Kidney epithelial cell (primary cell): ENCODE measurements at regions not wholly inside any gene's neighbourhood (a gene's known extent, or its start where the extent isn't known, plus 50 kb on each side); places are given as distances from the start of the nearest gene placed in this dataset.

Experiments
- DNase-seq: peaks from one replicate; pipeline ENCODE4 v3.0.0-alpha.2; 2010; ENCODE audit warnings: low read depth
- H3K27me3 ChIP-seq: 2 replicates; pipeline ENCODE4 v1.6.0; 2011; ENCODE audit warnings: low read length; ENCODE audit not compliant: control insufficient read depth, insufficient read depth
- H3K36me3 ChIP-seq: 2 replicates; pipeline ENCODE4 v1.5.1; 2011; ENCODE audit warnings: low read length; ENCODE audit not compliant: control insufficient read depth, insufficient read depth
- H3K4me3 ChIP-seq: 2 replicates; pipeline ENCODE4 v1.5.1; 2011; ENCODE audit warnings: low read depth, mild to moderate bottlenecking, control low read depth, low read length
- TF ChIP-seq, protein P1 (sequence below): IDR thresholded peaks from 2 replicates; pipeline ENCODE4 v1.5.1; 2011; ENCODE audit warnings: mild to moderate bottlenecking, moderate library complexity, low read length, control low read depth, inconsistent platforms; ENCODE audit not compliant: insufficient read depth, poor library complexity, severe bottlenecking

DNA sequence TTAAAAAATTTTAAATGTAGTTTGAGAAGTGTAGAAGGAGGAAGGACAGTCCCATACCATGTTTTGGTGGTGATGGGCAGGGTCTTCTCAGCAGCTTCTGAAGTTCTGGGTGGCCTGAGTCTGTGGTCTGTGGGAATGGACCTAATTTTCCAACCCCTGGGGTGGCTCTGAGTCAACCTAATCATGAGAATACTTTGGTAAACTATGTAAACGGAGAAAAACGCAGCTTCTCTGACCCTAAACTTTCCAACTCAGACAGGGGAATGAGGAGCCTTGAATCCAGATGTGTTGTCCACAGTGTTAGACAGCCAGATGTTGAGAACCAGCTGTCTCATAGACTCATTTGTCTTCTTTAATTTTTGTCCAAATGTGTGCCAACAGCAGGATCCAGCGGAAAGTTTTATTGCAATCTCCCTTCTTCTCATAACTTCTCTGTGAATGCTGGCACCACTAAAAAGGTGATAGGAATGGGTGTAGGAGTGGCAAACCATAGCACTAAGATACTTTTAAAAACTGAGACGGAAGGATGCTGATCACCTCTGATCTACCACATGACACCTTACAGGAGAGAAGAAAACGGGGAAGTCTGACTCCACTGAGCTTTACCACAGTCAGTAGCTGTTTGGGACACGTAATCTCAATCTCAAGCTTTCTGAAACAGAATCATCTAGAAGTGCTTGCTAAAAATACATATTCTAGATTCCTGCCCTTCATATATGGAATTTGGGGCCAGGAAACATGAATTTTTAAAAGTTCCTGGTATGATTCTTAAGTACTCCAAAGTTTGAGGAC is 90.5 kb upstream of the PHYHIPL start:
- TF ChIP-seq, protein P1, sequence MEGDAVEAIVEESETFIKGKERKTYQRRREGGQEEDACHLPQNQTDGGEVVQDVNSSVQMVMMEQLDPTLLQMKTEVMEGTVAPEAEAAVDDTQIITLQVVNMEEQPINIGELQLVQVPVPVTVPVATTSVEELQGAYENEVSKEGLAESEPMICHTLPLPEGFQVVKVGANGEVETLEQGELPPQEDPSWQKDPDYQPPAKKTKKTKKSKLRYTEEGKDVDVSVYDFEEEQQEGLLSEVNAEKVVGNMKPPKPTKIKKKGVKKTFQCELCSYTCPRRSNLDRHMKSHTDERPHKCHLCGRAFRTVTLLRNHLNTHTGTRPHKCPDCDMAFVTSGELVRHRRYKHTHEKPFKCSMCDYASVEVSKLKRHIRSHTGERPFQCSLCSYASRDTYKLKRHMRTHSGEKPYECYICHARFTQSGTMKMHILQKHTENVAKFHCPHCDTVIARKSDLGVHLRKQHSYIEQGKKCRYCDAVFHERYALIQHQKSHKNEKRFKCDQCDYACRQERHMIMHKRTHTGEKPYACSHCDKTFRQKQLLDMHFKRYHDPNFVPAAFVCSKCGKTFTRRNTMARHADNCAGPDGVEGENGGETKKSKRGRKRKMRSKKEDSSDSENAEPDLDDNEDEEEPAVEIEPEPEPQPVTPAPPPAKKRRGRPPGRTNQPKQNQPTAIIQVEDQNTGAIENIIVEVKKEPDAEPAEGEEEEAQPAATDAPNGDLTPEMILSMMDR: no peak
- no peak for DNase-seq
- Histone ChIP-seq H3K36me3 (no peaks in the 10 kb centered on the region), H3K4me3 (no peak overlapping the region), H3K27me3 (no peaks in the 10 kb centered on the region)

DNA sequence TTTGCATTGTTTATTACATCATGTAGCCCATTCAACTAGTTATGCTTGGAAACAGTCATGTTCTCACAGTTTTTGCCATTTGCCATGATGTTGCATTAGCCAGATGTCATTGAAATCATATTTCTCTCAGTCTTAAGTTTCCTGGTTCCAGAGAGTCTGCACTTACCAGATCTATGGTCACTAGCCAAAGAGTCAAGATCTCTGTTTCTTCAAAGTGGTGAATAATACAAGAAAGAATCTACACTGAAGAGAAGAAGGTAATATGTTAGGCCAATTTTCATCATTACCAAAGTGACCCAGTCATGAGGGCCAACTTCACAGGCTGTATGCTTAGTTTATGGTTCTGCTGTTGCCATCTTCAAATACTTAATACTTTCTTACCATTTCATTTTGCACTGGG is 89.0 kb upstream of the PHYHIPL start:
- Histone ChIP-seq H3K4me3 (no peak overlapping the region), H3K27me3 (no peaks in the 10 kb centered on the region), H3K36me3 (no peaks in the 10 kb centered on the region)
- no peak for DNase-seq
- TF ChIP-seq, protein P1: no peak

DNA sequence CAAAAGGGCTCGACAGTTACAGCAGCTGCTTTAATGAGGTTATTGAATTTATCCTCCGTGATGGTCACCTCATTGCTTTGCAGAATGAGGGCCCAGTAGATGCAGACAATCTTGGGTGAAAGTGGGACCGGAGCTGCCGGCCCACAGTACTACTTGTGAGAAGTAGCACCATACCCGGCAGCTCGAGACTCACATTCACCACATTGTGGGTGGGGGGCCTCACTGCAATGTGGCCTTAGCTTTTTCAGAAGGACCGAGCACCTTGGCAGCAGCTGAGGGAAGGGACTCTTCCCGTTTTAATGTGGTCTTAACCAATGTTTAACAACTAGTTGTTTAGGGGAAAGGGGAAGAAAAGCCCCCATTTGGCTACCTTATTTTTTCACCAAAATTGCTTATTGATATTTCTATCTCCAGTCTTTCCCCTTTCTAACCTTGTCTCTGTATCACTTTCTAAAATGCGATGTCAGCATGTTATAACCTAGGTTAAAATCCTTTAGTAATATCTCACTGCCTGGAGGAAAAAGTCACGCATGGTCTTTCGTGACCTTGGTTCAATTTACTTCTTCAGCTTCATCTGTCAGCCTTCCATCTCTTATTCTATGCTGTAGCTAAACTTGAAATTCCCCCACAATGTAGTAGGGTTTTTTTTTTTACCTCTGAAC is 87.4 kb upstream of the PHYHIPL start:
- Histone ChIP-seq H3K4me3 (no peak overlapping the region), H3K27me3 (no peaks in the 10 kb centered on the region), H3K36me3 (no peaks in the 10 kb centered on the region)
- DNase-seq: no peak
- TF ChIP-seq, protein P1: no peak

DNA sequence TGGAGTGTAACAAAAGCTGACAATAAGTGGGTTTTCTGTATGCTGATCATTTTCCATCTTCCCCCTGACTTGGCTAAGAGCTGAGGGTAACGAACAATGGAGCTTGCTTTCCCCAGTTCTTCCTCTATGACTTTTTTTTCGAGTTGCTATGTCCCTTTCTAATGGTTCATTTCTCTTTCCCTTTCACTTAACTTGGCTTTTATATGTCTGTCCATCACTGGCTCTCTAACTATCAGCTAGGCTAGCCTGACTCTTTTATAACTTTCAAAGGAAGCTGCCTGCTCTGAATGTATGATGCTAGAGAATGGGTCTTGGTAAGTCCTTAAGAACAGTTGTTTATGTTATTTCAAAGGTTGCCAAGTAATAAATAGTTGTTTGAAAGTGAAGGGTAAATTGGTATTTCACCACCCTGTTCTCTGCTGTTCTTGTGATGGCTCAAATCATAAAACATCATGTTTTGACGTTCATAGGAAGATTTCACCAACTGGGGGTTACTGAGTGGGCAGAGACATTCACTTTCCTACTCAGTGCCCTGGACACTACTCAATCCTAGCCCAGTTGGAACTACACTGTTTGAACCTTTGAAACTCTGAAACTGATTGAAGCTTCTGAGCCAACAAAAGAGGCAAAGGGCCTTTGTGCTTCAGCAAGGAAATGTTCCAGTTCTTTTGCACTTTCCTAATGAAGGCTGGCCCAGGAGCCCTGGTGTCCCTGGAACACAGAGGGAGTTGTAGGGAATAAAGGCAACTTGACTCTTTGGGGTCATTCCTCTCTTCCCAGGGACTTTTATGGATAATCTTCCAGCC is 85.4 kb upstream of the PHYHIPL start:
- Histone ChIP-seq H3K27me3 (no peaks in the 10 kb centered on the region), H3K36me3 (no peaks in the 10 kb centered on the region), H3K4me3 (no peak overlapping the region)
- DNase-seq: no peak
- TF ChIP-seq, protein P1: no peak

DNA sequence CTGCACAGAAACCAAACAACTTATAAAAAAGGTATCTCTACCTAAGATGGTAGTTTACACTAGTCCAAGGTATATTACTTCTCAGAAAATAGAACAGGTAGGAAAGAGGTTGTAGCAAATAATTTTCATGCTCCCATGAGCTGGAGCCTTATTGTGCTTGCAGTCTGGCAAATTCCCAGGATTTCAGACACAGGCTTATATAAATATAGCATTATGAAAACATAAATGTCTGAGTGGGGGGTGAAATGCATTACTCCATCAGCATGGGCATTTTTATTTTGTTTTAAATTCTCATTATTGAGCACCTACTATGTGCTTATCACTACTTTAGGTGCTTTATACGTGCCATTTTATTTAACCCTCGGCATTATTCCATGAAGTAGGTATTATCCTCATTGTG is 83.0 kb upstream of the PHYHIPL start:
- Histone ChIP-seq H3K36me3 (no peaks in the 10 kb centered on the region), H3K27me3 (no peaks in the 10 kb centered on the region), H3K4me3 (no peak overlapping the region)
- DNase-seq: no peak
- TF ChIP-seq, protein P1: no peak
